HepG2 (cell line): ENCODE measurements at regions not wholly inside any gene's neighbourhood (a gene's known extent, or its start where the extent isn't known, plus 50 kb on each side); places are given as distances from the start of the nearest gene placed in this dataset.

Source experiments
- ATAC-seq: fragments of 200-7000 bp; cut with Tn5 transposase; 3 replicates; pipeline ENCODE4 v1.9.1; 2020; ENCODE audit warnings: mild to moderate bottlenecking, moderate library complexity
- BruUV-seq: library from RNA; stranded (reverse); fragments of 400-500 nt; replicated peaks from 2 replicates; lab custom pipeline; 2021; lab: Mats Ljungman, UMichigan
- CTCF ChIA-PET: fragments of 300-600 bp; formaldehyde crosslinking; extraction: SDS; loops from one replicate; lab custom pipeline; 2021; ENCODE audit warnings: low total read pairs, inconsistent platforms, low intra/inter-chr PET ratio; lab: Yijun Ruan, JAX
- POLR2A ChIA-PET: fragments of 350-600 bp; sonication (Branson Sonifier 250); formaldehyde crosslinking; loops from one replicate; lab custom pipeline; 2020; ENCODE audit warnings: antibody characterized with exemption, inconsistent platforms; lab: Yijun Ruan, JAX
- DNase-seq: peaks from one replicate; pipeline ENCODE4 v3.0.0-alpha.2; 2015; ENCODE audit warnings: low spot score
- FAIRE-seq: peaks from 3 replicates; lab custom pipeline; 2011; peaks lifted over from hg19 to GRCh38; lab: Jason Lieb, UNC
- H2AFZ ChIP-seq: one replicate; pipeline ENCODE4 v1.6.1; 2011; ENCODE audit warnings: low read length, inconsistent platforms
- H3K27ac ChIP-seq: fragments of 300-600 bp; 3 replicates; pipeline ENCODE4 v1.8.0; 2011; ENCODE audit warnings: mixed run types, mild to moderate bottlenecking, mixed read lengths, low read length, inconsistent platforms; ENCODE audit not compliant: insufficient read depth; ENCODE audit errors: extremely low read length
- H3K27me3 ChIP-seq, 2 experiments: fragments of 200-600 bp in 1 of 2; 2 replicates in 1 of 2; 3 replicates in 1 of 2; pipeline versions ENCODE4 v1.6.0 to v1.8.0; 2011; ENCODE audit warnings: low read length in 2 of 2, mild to moderate bottlenecking in 2 of 2, moderate library complexity in 2 of 2, inconsistent platforms in 1 of 2; ENCODE audit not compliant: insufficient read depth in 2 of 2, control insufficient read depth in 1 of 2
- H3K36me3 ChIP-seq, 2 experiments: fragments of 200-600 bp in 1 of 2; replicated peaks in 1 of 2; 2 replicates in 1 of 2; 3 replicates in 1 of 2; pipeline versions ENCODE4 v1.5.1 to v1.8.0; 2011; ENCODE audit warnings: low read length in 2 of 2, inconsistent platforms in 1 of 2; ENCODE audit not compliant: insufficient read depth in 2 of 2, control insufficient read depth in 1 of 2
- H3K4me1 ChIP-seq: 2 replicates; pipeline ENCODE4 v1.5.1; 2012; ENCODE audit warnings: low read length, inconsistent platforms; ENCODE audit not compliant: insufficient read depth
- H3K4me2 ChIP-seq: 2 replicates; pipeline ENCODE4 v1.6.0; 2011; ENCODE audit warnings: low read depth, low read length, inconsistent platforms
- H3K4me3 ChIP-seq, 3 experiments: fragments of 200-600 bp in 1 of 3; sonication (generic), shearing (Covaris generic) in 1 of 3; replicated peaks in 1 of 3; 2 replicates each; pipeline ENCODE4 v1.5.1; 2011 to 2016; ENCODE audit warnings: low read length in 3 of 3, inconsistent platforms in 2 of 3, low read depth in 2 of 3, mild to moderate bottlenecking in 2 of 3, control low read depth in 1 of 3, mixed read lengths in 1 of 3; ENCODE audit not compliant: insufficient read depth in 1 of 3
- H3K79me2 ChIP-seq: one replicate; pipeline ENCODE4 v1.6.1; 2011; ENCODE audit warnings: low read length, inconsistent platforms; ENCODE audit not compliant: insufficient read depth
- H3K9ac ChIP-seq: 2 replicates; pipeline ENCODE4 v1.6.0; 2011; ENCODE audit warnings: mild to moderate bottlenecking, low read depth, low read length, inconsistent platforms; ENCODE audit not compliant: insufficient read depth
- H3K9me3 ChIP-seq: 2 replicates; pipeline ENCODE4 v1.5.1; 2012; ENCODE audit warnings: mild to moderate bottlenecking, low read length
- H4K20me1 ChIP-seq: 2 replicates; pipeline ENCODE4 v1.6.0; 2011; ENCODE audit warnings: inconsistent platforms, mild to moderate bottlenecking, low read length, moderate library complexity; ENCODE audit not compliant: insufficient read depth
- AGO1 ChIP-seq: fragments of 200-400 bp; formaldehyde crosslinking; IDR thresholded peaks from 2 replicates; pipeline ENCODE4 v1.6.1; 2017; ENCODE audit warnings: mild to moderate bottlenecking, low read depth, low read length, moderate library complexity; ENCODE audit not compliant: poor library complexity, severe bottlenecking
- AKAP8 ChIP-seq: sonication (generic); formaldehyde crosslinking; IDR thresholded peaks from 2 replicates; pipeline ENCODE4 v1.5.1; 2020; ENCODE audit warnings: mild to moderate bottlenecking, missing genetic modification reagents
- HNF4A ChIP-seq: sonication (generic); formaldehyde crosslinking; IDR thresholded peaks from 2 replicates; pipeline ENCODE4 v1.4.0; 2020; ENCODE audit warnings: missing genetic modification reagents
- PAF1 ChIP-seq: IDR thresholded peaks from 2 replicates; pipeline ENCODE4 v1.6.1; 2016; ENCODE audit warnings: missing genetic modification reagents, missing compliant biosample characterization
- RXRB ChIP-seq: IDR thresholded peaks from 2 replicates; pipeline ENCODE4 v1.6.1; 2016; ENCODE audit warnings: borderline replicate concordance, missing genetic modification reagents, missing compliant biosample characterization
- SETDB1 ChIP-seq: sonication (generic); formaldehyde crosslinking; IDR thresholded peaks from 2 replicates; pipeline ENCODE4 v1.5.1; 2020; ENCODE audit warnings: missing genetic modification reagents, mild to moderate bottlenecking, borderline replicate concordance
- U2AF1 ChIP-seq: fragments of 200-400 bp; formaldehyde crosslinking; optimal IDR thresholded peaks from 2 replicates; pipeline ENCODE3; 2017; ENCODE audit warnings: mild to moderate bottlenecking, low read depth, low read length
- ZNF3 ChIP-seq: IDR thresholded peaks from 2 replicates; pipeline ENCODE4 v1.7.0; 2017; ENCODE audit warnings: inconsistent platforms
- WGBS: methylation state at CpG from one replicate; pipeline ENCODE4 v1.1.6; 2017; ENCODE audit warnings: low lambda C conversion rate; 5-methylcytosine and 5-hydroxymethylcytosine counted together
- in situ Hi-C: cut with HindIII; loops from 2 replicates; pipeline ENCODE4 v1.10.0; 2017; ENCODE audit warnings: low pct_unique_long_range_greater_than_20kb; ENCODE audit not compliant: extremely low pct_ligation_motif_present
- intact Hi-C: fragments of 100-400 bp; cut with micrococcal nuclease; formaldehyde crosslinking; loops from one replicate; pipeline ENCODE4 v1.10.0; 2022; ENCODE audit not compliant: unreplicated experiment
- TF ChIP-seq, protein P1 (sequence below): sonication (generic); formaldehyde crosslinking; conservative IDR thresholded peaks from 2 replicates; pipeline ENCODE4 v1.5.0; 2020; ENCODE audit warnings: missing genetic modification reagents
- TF ChIP-seq, protein P2 (sequence below): IDR thresholded peaks from 2 replicates; pipeline ENCODE4 v1.6.1; 2016; ENCODE audit warnings: low read depth, missing genetic modification reagents, missing compliant biosample characterization
- TF ChIP-seq, protein P3 (sequence below): sonication (generic); formaldehyde crosslinking; IDR thresholded peaks from 2 replicates; pipeline ENCODE4 v1.4.0; 2020; ENCODE audit warnings: missing genetic modification reagents, borderline replicate concordance

DNA sequence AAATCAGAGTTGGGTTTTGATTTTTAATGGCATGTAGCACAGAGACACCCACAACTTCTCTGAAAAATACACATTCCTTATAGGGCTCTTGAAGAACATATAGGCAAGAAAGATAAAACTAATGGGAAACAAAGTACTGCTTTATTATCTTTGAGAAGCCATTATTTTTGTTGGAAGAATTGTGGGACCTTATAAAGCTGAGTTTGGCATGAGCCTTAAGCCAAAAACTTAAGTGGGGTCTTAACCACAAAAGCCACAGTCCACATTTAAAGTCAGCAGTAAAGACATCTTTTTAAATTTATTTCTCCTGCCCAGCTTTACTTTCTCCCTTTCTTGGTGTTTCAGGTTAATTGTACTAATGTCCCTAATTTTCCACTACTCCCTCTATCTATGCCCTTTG, 1297.3 kb downstream of the C4orf33 start (continued):
- TF ChIP-seq SETDB1 (CRISPR knock-in tag) (no peak), HNF4A (CRISPR knock-in tag) (no peak), AGO1 (no peak), ZNF3 (CRISPR knock-in tag) (no peak)
- TF ChIP-seq, protein P1, sequence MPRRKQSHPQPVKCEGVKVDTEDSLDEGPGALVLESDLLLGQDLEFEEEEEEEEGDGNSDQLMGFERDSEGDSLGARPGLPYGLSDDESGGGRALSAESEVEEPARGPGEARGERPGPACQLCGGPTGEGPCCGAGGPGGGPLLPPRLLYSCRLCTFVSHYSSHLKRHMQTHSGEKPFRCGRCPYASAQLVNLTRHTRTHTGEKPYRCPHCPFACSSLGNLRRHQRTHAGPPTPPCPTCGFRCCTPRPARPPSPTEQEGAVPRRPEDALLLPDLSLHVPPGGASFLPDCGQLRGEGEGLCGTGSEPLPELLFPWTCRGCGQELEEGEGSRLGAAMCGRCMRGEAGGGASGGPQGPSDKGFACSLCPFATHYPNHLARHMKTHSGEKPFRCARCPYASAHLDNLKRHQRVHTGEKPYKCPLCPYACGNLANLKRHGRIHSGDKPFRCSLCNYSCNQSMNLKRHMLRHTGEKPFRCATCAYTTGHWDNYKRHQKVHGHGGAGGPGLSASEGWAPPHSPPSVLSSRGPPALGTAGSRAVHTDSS (CRISPR knock-in tag) = no peak

DNA sequence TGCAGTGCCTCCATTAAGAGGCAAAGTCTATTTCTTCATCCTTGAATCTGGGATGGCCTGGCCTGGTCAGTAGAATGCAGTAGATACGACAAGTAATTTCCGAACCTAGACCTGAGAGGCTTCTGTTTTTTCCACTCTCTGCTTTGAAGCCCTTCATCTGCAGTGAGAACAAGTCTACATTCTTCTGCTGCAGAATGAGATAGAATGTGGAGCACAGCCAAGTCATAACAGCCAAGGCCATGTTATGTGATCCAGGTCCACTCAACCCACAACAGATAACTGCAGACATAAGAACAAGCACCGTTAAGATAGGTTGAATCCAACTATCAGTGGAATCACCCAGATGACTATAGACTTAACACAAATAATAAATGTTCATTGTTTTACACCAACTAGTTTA, 1297.7 kb downstream of the C4orf33 start:
- no peak overlapping the region for H2AFZ ChIP-seq
- ChIA-PET POLR2A (no interaction called here), CTCF (no interaction called here)
- no peaks in the 10 kb centered on the region for H3K36me3 ChIP-seq
- no peak overlapping the region for H3K4me3 ChIP-seq
- BruUV-seq = no TSS peak
- DNase-seq (peak; percentile 0), FAIRE-seq (no peak), ATAC-seq (no peak)
- H3K9me3 ChIP-seq = no peaks in the 10 kb centered on the region
- no peak overlapping the region for H3K27ac ChIP-seq
- H3K9ac ChIP-seq = no peak overlapping the region
- WGBS = 37% methylated on average over 3 of the region's 3 CpGs
- H3K4me1 ChIP-seq = no peaks in the 10 kb centered on the region
- no peak overlapping the region for H3K4me2 ChIP-seq
- no peaks in the 10 kb centered on the region for H3K79me2 ChIP-seq
- H3K27me3 ChIP-seq = no peaks in the 10 kb centered on the region
- intact Hi-C loops (no loop called here), in situ Hi-C loops (no loop called here)
- H4K20me1 ChIP-seq = no peaks in the 10 kb centered on the region
- TF ChIP-seq, protein P2, sequence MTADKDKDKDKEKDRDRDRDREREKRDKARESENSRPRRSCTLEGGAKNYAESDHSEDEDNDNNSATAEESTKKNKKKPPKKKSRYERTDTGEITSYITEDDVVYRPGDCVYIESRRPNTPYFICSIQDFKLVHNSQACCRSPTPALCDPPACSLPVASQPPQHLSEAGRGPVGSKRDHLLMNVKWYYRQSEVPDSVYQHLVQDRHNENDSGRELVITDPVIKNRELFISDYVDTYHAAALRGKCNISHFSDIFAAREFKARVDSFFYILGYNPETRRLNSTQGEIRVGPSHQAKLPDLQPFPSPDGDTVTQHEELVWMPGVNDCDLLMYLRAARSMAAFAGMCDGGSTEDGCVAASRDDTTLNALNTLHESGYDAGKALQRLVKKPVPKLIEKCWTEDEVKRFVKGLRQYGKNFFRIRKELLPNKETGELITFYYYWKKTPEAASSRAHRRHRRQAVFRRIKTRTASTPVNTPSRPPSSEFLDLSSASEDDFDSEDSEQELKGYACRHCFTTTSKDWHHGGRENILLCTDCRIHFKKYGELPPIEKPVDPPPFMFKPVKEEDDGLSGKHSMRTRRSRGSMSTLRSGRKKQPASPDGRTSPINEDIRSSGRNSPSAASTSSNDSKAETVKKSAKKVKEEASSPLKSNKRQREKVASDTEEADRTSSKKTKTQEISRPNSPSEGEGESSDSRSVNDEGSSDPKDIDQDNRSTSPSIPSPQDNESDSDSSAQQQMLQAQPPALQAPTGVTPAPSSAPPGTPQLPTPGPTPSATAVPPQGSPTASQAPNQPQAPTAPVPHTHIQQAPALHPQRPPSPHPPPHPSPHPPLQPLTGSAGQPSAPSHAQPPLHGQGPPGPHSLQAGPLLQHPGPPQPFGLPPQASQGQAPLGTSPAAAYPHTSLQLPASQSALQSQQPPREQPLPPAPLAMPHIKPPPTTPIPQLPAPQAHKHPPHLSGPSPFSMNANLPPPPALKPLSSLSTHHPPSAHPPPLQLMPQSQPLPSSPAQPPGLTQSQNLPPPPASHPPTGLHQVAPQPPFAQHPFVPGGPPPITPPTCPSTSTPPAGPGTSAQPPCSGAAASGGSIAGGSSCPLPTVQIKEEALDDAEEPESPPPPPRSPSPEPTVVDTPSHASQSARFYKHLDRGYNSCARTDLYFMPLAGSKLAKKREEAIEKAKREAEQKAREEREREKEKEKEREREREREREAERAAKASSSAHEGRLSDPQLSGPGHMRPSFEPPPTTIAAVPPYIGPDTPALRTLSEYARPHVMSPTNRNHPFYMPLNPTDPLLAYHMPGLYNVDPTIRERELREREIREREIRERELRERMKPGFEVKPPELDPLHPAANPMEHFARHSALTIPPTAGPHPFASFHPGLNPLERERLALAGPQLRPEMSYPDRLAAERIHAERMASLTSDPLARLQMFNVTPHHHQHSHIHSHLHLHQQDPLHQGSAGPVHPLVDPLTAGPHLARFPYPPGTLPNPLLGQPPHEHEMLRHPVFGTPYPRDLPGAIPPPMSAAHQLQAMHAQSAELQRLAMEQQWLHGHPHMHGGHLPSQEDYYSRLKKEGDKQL (CRISPR knock-in tag) = no peak
- TF ChIP-seq RXRB (CRISPR knock-in tag) = no peak
- TF ChIP-seq PAF1 (CRISPR knock-in tag) = no peak
- no peak for TF ChIP-seq AKAP8 (CRISPR knock-in tag)
- TF ChIP-seq, protein P3, sequence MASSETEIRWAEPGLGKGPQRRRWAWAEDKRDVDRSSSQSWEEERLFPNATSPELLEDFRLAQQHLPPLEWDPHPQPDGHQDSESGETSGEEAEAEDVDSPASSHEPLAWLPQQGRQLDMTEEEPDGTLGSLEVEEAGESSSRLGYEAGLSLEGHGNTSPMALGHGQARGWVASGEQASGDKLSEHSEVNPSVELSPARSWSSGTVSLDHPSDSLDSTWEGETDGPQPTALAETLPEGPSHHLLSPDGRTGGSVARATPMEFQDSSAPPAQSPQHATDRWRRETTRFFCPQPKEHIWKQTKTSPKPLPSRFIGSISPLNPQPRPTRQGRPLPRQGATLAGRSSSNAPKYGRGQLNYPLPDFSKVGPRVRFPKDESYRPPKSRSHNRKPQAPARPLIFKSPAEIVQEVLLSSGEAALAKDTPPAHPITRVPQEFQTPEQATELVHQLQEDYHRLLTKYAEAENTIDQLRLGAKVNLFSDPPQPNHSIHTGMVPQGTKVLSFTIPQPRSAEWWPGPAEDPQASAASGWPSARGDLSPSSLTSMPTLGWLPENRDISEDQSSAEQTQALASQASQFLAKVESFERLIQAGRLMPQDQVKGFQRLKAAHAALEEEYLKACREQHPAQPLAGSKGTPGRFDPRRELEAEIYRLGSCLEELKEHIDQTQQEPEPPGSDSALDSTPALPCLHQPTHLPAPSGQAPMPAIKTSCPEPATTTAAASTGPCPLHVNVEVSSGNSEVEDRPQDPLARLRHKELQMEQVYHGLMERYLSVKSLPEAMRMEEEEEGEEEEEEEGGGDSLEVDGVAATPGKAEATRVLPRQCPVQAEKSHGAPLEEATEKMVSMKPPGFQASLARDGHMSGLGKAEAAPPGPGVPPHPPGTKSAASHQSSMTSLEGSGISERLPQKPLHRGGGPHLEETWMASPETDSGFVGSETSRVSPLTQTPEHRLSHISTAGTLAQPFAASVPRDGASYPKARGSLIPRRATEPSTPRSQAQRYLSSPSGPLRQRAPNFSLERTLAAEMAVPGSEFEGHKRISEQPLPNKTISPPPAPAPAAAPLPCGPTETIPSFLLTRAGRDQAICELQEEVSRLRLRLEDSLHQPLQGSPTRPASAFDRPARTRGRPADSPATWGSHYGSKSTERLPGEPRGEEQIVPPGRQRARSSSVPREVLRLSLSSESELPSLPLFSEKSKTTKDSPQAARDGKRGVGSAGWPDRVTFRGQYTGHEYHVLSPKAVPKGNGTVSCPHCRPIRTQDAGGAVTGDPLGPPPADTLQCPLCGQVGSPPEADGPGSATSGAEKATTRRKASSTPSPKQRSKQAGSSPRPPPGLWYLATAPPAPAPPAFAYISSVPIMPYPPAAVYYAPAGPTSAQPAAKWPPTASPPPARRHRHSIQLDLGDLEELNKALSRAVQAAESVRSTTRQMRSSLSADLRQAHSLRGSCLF (CRISPR knock-in tag) = no peak
- TF ChIP-seq U2AF1 = no peak
